OCI-LY1 (cell line): ENCODE measurements at regions not wholly inside any gene's neighbourhood (a gene's known extent, or its start where the extent isn't known, plus 50 kb on each side); places are given as distances from the start of the nearest gene placed in this dataset.

Experiments used
- CTCF ChIP-seq: fragments of 200-600 bp; sonication (generic), shearing (Covaris generic); IDR thresholded peaks from 2 replicates; pipeline ENCODE4 v1.5.1; 2017; ENCODE audit warnings: mild to moderate bottlenecking, antibody characterized with exemption, low read length, moderate library complexity, mixed read lengths
- EZH2 ChIP-seq: fragments of 200-600 bp; sonication (generic), shearing (Covaris generic); IDR thresholded peaks from 2 replicates; pipeline ENCODE4 v1.8.0; 2017; ENCODE audit warnings: borderline replicate concordance, mixed run types, mild to moderate bottlenecking, antibody characterized with exemption, low read length, moderate library complexity, mixed read lengths

DNA sequence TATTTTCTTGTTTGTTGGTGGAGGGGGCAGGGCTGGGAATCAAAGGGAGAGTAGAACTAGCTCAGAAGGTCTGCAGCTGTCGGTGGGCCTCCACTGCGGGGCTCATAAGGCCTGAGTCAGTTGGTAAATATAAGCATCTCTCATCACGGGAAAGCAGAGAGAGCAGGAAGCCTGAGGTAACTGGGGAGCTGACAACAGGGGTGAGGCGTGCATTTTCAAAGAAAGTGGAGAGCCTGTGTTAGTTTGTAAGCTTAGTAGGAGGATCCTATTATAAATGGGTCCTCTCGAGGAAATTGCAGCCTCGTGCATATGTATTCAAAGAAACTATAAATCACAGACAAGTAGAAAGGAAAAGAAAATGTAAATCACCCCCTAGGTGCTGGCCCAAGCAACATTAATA, 221.0 kb upstream of the CDH13 start:
- TF ChIP-seq CTCF, result no peak
- no peak for TF ChIP-seq EZH2
